IMR-90 (cell line): ENCODE measurements at regions not wholly inside any gene's neighbourhood (a gene's known extent, or its start where the extent isn't known, plus 50 kb on each side); places are given as distances from the start of the nearest gene placed in this dataset.

Experiments used
- ATAC-seq: fragments of 200-7000 bp; cut with Tn5 transposase; 2 replicates; pipeline ENCODE4 v1.9.1; 2020; ENCODE audit warnings: low read depth, mild to moderate bottlenecking, moderate library complexity
- BruUV-seq: library from RNA; stranded (reverse); fragments of 400-500 nt; replicated peaks from 2 replicates; lab custom pipeline; 2021; lab: Mats Ljungman, UMichigan
- CTCF ChIA-PET: fragments of 300-600 bp; formaldehyde crosslinking; extraction: SDS; loops from one replicate; lab custom pipeline; 2021; ENCODE audit warnings: antibody characterized with exemption; lab: Yijun Ruan, JAX
- POLR2A ChIA-PET: fragments of 300-600 bp; sonication (Branson Sonifier 250); formaldehyde crosslinking; loops from one replicate; lab custom pipeline; 2022; ENCODE audit warnings: antibody characterized with exemption; ENCODE audit not compliant: unreplicated experiment; lab: Charles Lee
- DNase-seq: peaks from one replicate; pipeline ENCODE4 v3.0.0; 2013
- H2AFZ ChIP-seq: replicated peaks from 2 replicates; pipeline ENCODE3; 2013; ENCODE audit warnings: low read length, mild to moderate bottlenecking; ENCODE audit not compliant: poor library complexity
- H2AK5ac ChIP-seq: 2 replicates; pipeline ENCODE4 v1.6.1; 2013; ENCODE audit warnings: low read depth, low read length, inconsistent platforms
- H2AK9ac ChIP-seq: replicated peaks from 2 replicates; pipeline ENCODE3; 2013; ENCODE audit warnings: mild to moderate bottlenecking, low read depth, low read length, moderate library complexity; ENCODE audit not compliant: poor library complexity
- H2BK120ac ChIP-seq: 2 replicates; pipeline ENCODE4 v1.6.1; 2013; ENCODE audit warnings: low read depth, low read length, inconsistent platforms
- H2BK15ac ChIP-seq: 3 replicates; pipeline ENCODE4 v1.6.1; 2013; ENCODE audit warnings: low read depth, low read length, inconsistent platforms
- H2BK20ac ChIP-seq: 2 replicates; pipeline ENCODE4 v1.6.1; 2013; ENCODE audit warnings: low read depth, mild to moderate bottlenecking, inconsistent platforms, low read length, moderate library complexity
- H2BK5ac ChIP-seq: 2 replicates; pipeline ENCODE4 v1.6.1; 2013; ENCODE audit warnings: mild to moderate bottlenecking, low read depth, low read length, inconsistent platforms; ENCODE audit not compliant: poor library complexity, severe bottlenecking
- H3K14ac ChIP-seq: replicated peaks from 2 replicates; pipeline ENCODE4 v1.6.1; 2013; ENCODE audit warnings: low read depth, low read length, inconsistent platforms
- H3K18ac ChIP-seq: 2 replicates; pipeline ENCODE4 v1.6.1; 2013; ENCODE audit warnings: low read depth, low read length, control low read depth
- H3K23ac ChIP-seq: 2 replicates; pipeline ENCODE4 v1.6.1; 2013; ENCODE audit warnings: low read depth, low read length, inconsistent platforms
- H3K27ac ChIP-seq: 2 replicates; pipeline ENCODE4 v1.5.1; 2013; ENCODE audit warnings: mild to moderate bottlenecking, control low read depth, low read length; ENCODE audit not compliant: insufficient read depth
- H3K27me3 ChIP-seq: 2 replicates; pipeline ENCODE4 v1.6.1; 2013; ENCODE audit warnings: low read length; ENCODE audit not compliant: control insufficient read depth, insufficient read depth
- H3K36me3 ChIP-seq: 2 replicates; pipeline ENCODE4 v1.6.1; 2013; ENCODE audit warnings: low read length, mixed read lengths; ENCODE audit not compliant: control insufficient read depth, insufficient read depth
- H3K4ac ChIP-seq: 2 replicates; pipeline ENCODE4 v1.6.1; 2013; ENCODE audit warnings: low read depth, low read length, inconsistent platforms
- H3K4me1 ChIP-seq: 2 replicates; pipeline ENCODE4 v1.6.1; 2013; ENCODE audit warnings: low read length, mixed read lengths; ENCODE audit not compliant: control insufficient read depth, insufficient read depth
- H3K4me2 ChIP-seq: 2 replicates; pipeline ENCODE4 v1.6.1; 2013; ENCODE audit warnings: low read depth, mild to moderate bottlenecking, control low read depth, low read length, moderate library complexity
- H3K4me3 ChIP-seq: 2 replicates; pipeline ENCODE4 v1.5.1; 2013; ENCODE audit warnings: low read depth, mild to moderate bottlenecking, control low read depth, low read length, moderate library complexity; ENCODE audit not compliant: insufficient read depth
- H3K56ac ChIP-seq: 2 replicates; pipeline ENCODE4 v1.6.1; 2013; ENCODE audit warnings: low read length, inconsistent platforms; ENCODE audit not compliant: insufficient read depth; ENCODE audit errors: extremely low read depth
- H3K79me1 ChIP-seq, 2 experiments: 2 replicates each; pipeline ENCODE4 v1.6.1; 2013; ENCODE audit warnings: low read length in 2 of 2, inconsistent platforms in 1 of 2, low read depth in 1 of 2
- H3K9ac ChIP-seq: 2 replicates; pipeline ENCODE4 v1.6.1; 2013; ENCODE audit warnings: low read depth, low read length, control low read depth
- H3K9me1 ChIP-seq: 2 replicates; pipeline ENCODE4 v1.6.1; 2013; ENCODE audit warnings: low read length, inconsistent platforms; ENCODE audit not compliant: insufficient read depth
- H3K9me3 ChIP-seq: 2 replicates; pipeline ENCODE4 v1.6.1; 2013; ENCODE audit warnings: low read length; ENCODE audit not compliant: control insufficient read depth, insufficient read depth
- H4K20me1 ChIP-seq: 2 replicates; pipeline ENCODE4 v1.6.1; 2013; ENCODE audit warnings: low read length, inconsistent platforms; ENCODE audit not compliant: insufficient read depth
- H4K5ac ChIP-seq: 2 replicates; pipeline ENCODE4 v1.6.1; 2013; ENCODE audit warnings: mild to moderate bottlenecking, low read depth, low read length, control low read depth
- H4K8ac ChIP-seq, 2 experiments: 2 replicates each; pipeline ENCODE4 v1.6.1; 2013; ENCODE audit warnings: low read depth in 2 of 2, low read length in 2 of 2, control low read depth in 1 of 2, inconsistent platforms in 1 of 2
- H4K91ac ChIP-seq: 2 replicates; pipeline ENCODE4 v1.6.1; 2013; ENCODE audit warnings: low read depth, low read length, inconsistent platforms; ENCODE audit not compliant: insufficient read depth
- CEBPB ChIP-seq: IDR thresholded peaks from 2 replicates; pipeline ENCODE4 v1.6.1; 2012; ENCODE audit warnings: low read depth, low read length, improper control_type of control experiment
- CTCF ChIP-seq: conservative IDR thresholded peaks from 2 replicates; pipeline ENCODE4 v1.5.1; 2012; ENCODE audit warnings: mild to moderate bottlenecking, low read depth, low read length, improper control_type of control experiment
- FOS ChIP-seq: fragments of 150-350 bp; IDR thresholded peaks from 2 replicates; pipeline ENCODE4 v1.6.1; 2016; ENCODE audit warnings: low read depth, low read length
- MAFK ChIP-seq: IDR thresholded peaks from 2 replicates; pipeline ENCODE4 v1.6.1; 2012; ENCODE audit warnings: low read depth, low read length, improper control_type of control experiment
- MAZ ChIP-seq: IDR thresholded peaks from 2 replicates; pipeline ENCODE4 v1.6.1; 2012; ENCODE audit warnings: low read depth, mild to moderate bottlenecking, low read length, improper control_type of control experiment, moderate library complexity, borderline replicate concordance
- MXI1 ChIP-seq: IDR thresholded peaks from 2 replicates; pipeline ENCODE4 v1.6.1; 2012; ENCODE audit warnings: low read depth, mild to moderate bottlenecking, low read length, moderate library complexity, borderline replicate concordance
- POLR2A ChIP-seq: IDR thresholded peaks from 2 replicates; pipeline ENCODE4 v1.6.1; 2012; ENCODE audit warnings: mild to moderate bottlenecking, low read depth, low read length
- RAD21 ChIP-seq: IDR thresholded peaks from 2 replicates; pipeline ENCODE4 v1.6.1; 2012; ENCODE audit warnings: low read length, improper control_type of control experiment
- RCOR1 ChIP-seq: IDR thresholded peaks from 2 replicates; pipeline ENCODE4 v1.6.1; 2012; ENCODE audit warnings: mild to moderate bottlenecking, low read length, improper control_type of control experiment; ENCODE audit not compliant: insufficient replicate concordance
- SMC3 ChIP-seq: fragments of 150-350 bp; IDR thresholded peaks from 2 replicates; pipeline ENCODE4 v1.6.1; 2016; ENCODE audit warnings: low read depth, mild to moderate bottlenecking, antibody characterized with exemption, low read length, moderate library complexity
- WGBS, 2 experiments: methylation state at CpG; one replicate each; pipeline versions ENCODE4 v1.1.5 to v1.1.7; 2013; ENCODE audit warnings: missing lambda C conversion rate in 2 of 2; ENCODE audit not compliant: insufficient read length in 1 of 2; ENCODE audit errors: extremely low coverage in 2 of 2; 5-methylcytosine and 5-hydroxymethylcytosine counted together
- dilution Hi-C: fragments of 300-500 bp; cut with HindIII; formaldehyde crosslinking; loops from one replicate; pipeline ENCODE4 v1.14.3; 2018; ENCODE audit warnings: low sequenced_read_pairs; ENCODE audit not compliant: unreplicated experiment
- in situ Hi-C: fragments of 300-500 bp; cut with MboI; formaldehyde crosslinking; loops from 3 replicates; pipeline ENCODE4 v1.14.3; 2019; ENCODE audit warnings: low sequenced_read_pairs, inconsistent platforms, mixed read lengths
- intact Hi-C: fragments of 100-400 bp; cut with micrococcal nuclease; formaldehyde crosslinking; loops from 2 replicates; pipeline ENCODE4 v1.10.0; 2022

- H3K9me1 ChIP-seq, result peaks cover 3% of the 10 kb centered on the region; the same call in 1 of the 2 replicates
- no peak overlapping the region for H2AK9ac ChIP-seq
- DNase-seq (no peak), ATAC-seq (no peak)
- no TSS peak for BruUV-seq
- H2AK5ac ChIP-seq, result no peak overlapping the region
- no peak overlapping the region for H3K4ac ChIP-seq
- H3K9ac ChIP-seq, result no peak overlapping the region
- dilution Hi-C loops (no loop called here), intact Hi-C loops (no loop called here), in situ Hi-C loops (no loop called here)
- no peaks in the 10 kb centered on the region for H3K9me3 ChIP-seq
- no peak overlapping the region for H4K5ac ChIP-seq
- H3K18ac ChIP-seq, result no peak overlapping the region
- no peak overlapping the region for H3K4me2 ChIP-seq
- POLR2A ChIA-PET, result no interaction called here
- H2BK120ac ChIP-seq, result no peak overlapping the region
- no peak overlapping the region for H4K91ac ChIP-seq
- WGBS, 2 experiments, result no CpG with 5 or more reads among the region's 3 CpGs
- no peak overlapping the region for H3K27ac ChIP-seq
- no peaks in the 10 kb centered on the region for H3K27me3 ChIP-seq
- no peak overlapping the region for H3K14ac ChIP-seq
- no peak overlapping the region for H3K4me3 ChIP-seq
- H4K8ac ChIP-seq, result no peak overlapping the region
- no peaks in the 10 kb centered on the region for H3K36me3 ChIP-seq
- H3K23ac ChIP-seq, result no peak overlapping the region
- no peaks in the 10 kb centered on the region for H3K4me1 ChIP-seq
- H3K79me1 ChIP-seq, result 0 out of 4 replicates have a peak, but pooled peaks cover 0 to 4% of the 10 kb centered on the region in 2 experiments
- H4K20me1 ChIP-seq, result no peaks in the 10 kb centered on the region
- H2BK15ac ChIP-seq, result no peak overlapping the region
- CTCF ChIA-PET, result interaction anchor here (0.7 kb wide), 1 partner anchor 94 kb away, joined by 3 read pairs; no protein-coding TSS in a partner anchor
- no peak overlapping the region for H3K56ac ChIP-seq
- H2BK5ac ChIP-seq, result no peak overlapping the region
- TF ChIP-seq MAFK (no peak), RAD21 (no peak), CEBPB (no peak), MAZ (no peak), MXI1 (no peak), POLR2A (no peak), CTCF (no peak), FOS (no peak), SMC3 (no peak), RCOR1 (no peak)
- no peak overlapping the region for H2BK20ac ChIP-seq
- H2AFZ ChIP-seq, result no peak overlapping the region
Measured at GRCh38 chr2:144180131-144180530, 339.8 kb downstream of the ZEB2 start.
